ENCODE measurements at regions not wholly inside any gene's neighbourhood (a gene's known extent, or its start where the extent isn't known, plus 50 kb on each side); places are given as distances from the start of the nearest gene placed in this dataset.

- H3K4me3 ChIP-seq (ENCODE audit: insufficient read depth, low read length) = no peak overlapping the region
- TF ChIP-seq CTCF (IDR thresholded peaks at IDR 0.05; ENCODE audit: extremely low read depth, low read depth, low read length) = no peak
- no peak overlapping the region for H2AFZ ChIP-seq (ENCODE audit: low read length)
- no peak overlapping the region for H3K4me2 ChIP-seq (ENCODE audit: insufficient read depth, low read length)
- no peak overlapping the region for H3K27ac ChIP-seq (ENCODE audit: low read depth, low read length)
- H3K4me1 ChIP-seq (ENCODE audit: insufficient read depth, low read length) = no peaks in the 10 kb centered on the region
- H3K79me2 ChIP-seq (ENCODE audit: insufficient read depth, low read length) = no peaks in the 10 kb centered on the region
- H3K36me3 ChIP-seq (ENCODE audit: insufficient read depth, low read length) = no peaks in the 10 kb centered on the region
- H3K9me3 ChIP-seq (ENCODE audit: low read depth, low read length) = no peaks in the 10 kb centered on the region
- no peak for DNase-seq (ENCODE audit: insufficient read length, low spot score, missing footprints)
- no peaks in the 10 kb centered on the region for H3K27me3 ChIP-seq (ENCODE audit: insufficient read depth, low read length)
- H4K20me1 ChIP-seq (ENCODE audit: insufficient read depth, low read length) = no peaks in the 10 kb centered on the region
Observed at GRCh38 chr1:193774536-193775323, 588.3 kb upstream of the B3GALT2 start.

- no peaks in the 10 kb centered on the region for H4K20me1 ChIP-seq (ENCODE audit: insufficient read depth, low read length)
- DNase-seq (ENCODE audit: insufficient read length, low spot score, missing footprints) = no peak
- H3K36me3 ChIP-seq (ENCODE audit: insufficient read depth, low read length) = no peaks in the 10 kb centered on the region
- TF ChIP-seq CTCF (IDR thresholded peaks at IDR 0.05; ENCODE audit: extremely low read depth, low read depth, low read length) = no peak
- H2AFZ ChIP-seq (ENCODE audit: low read length) = no peak overlapping the region
- H3K27ac ChIP-seq (ENCODE audit: low read depth, low read length) = no peak overlapping the region
- no peaks in the 10 kb centered on the region for H3K9me3 ChIP-seq (ENCODE audit: low read depth, low read length)
- H3K4me2 ChIP-seq (ENCODE audit: insufficient read depth, low read length) = no peak overlapping the region
- no peaks in the 10 kb centered on the region for H3K27me3 ChIP-seq (ENCODE audit: insufficient read depth, low read length)
- H3K4me1 ChIP-seq (ENCODE audit: insufficient read depth, low read length) = no peaks in the 10 kb centered on the region
- no peak overlapping the region for H3K4me3 ChIP-seq (ENCODE audit: insufficient read depth, low read length)
- H3K79me2 ChIP-seq (ENCODE audit: insufficient read depth, low read length) = no peaks in the 10 kb centered on the region
Observed at GRCh38 chr1:193771596-193771995, 585.2 kb upstream of the B3GALT2 start.

GRCh38 chr1:193769651-193770050 is 583.2 kb upstream of the B3GALT2 start:
- H3K27me3 ChIP-seq (ENCODE audit: insufficient read depth, low read length) = no peaks in the 10 kb centered on the region
- no peak overlapping the region for H2AFZ ChIP-seq (ENCODE audit: low read length)
- TF ChIP-seq CTCF (IDR thresholded peaks at IDR 0.05; ENCODE audit: extremely low read depth, low read depth, low read length) = no peak
- no peak overlapping the region for H3K27ac ChIP-seq (ENCODE audit: low read depth, low read length)
- no peaks in the 10 kb centered on the region for H3K79me2 ChIP-seq (ENCODE audit: insufficient read depth, low read length)
- H3K36me3 ChIP-seq (ENCODE audit: insufficient read depth, low read length) = no peaks in the 10 kb centered on the region
- no peak for DNase-seq (ENCODE audit: insufficient read length, low spot score, missing footprints)
- no peaks in the 10 kb centered on the region for H3K9me3 ChIP-seq (ENCODE audit: low read depth, low read length)
- no peaks in the 10 kb centered on the region for H4K20me1 ChIP-seq (ENCODE audit: insufficient read depth, low read length)
- no peak overlapping the region for H3K4me3 ChIP-seq (ENCODE audit: insufficient read depth, low read length)
- H3K4me1 ChIP-seq (ENCODE audit: insufficient read depth, low read length) = no peaks in the 10 kb centered on the region
- no peak overlapping the region for H3K4me2 ChIP-seq (ENCODE audit: insufficient read depth, low read length)

GRCh38 chr1:193767886-193768285 is 581.5 kb upstream of the B3GALT2 start:
- Histone ChIP-seq H3K27me3 (ENCODE audit: insufficient read depth, low read length) (no peaks in the 10 kb centered on the region), H3K9me3 (ENCODE audit: low read depth, low read length) (no peaks in the 10 kb centered on the region), H3K79me2 (ENCODE audit: insufficient read depth, low read length) (no peaks in the 10 kb centered on the region), H3K4me3 (ENCODE audit: insufficient read depth, low read length) (no peak overlapping the region), H3K4me1 (ENCODE audit: insufficient read depth, low read length) (no peaks in the 10 kb centered on the region), H4K20me1 (ENCODE audit: insufficient read depth, low read length) (no peaks in the 10 kb centered on the region), H2AFZ (ENCODE audit: low read length) (no peak overlapping the region), H3K36me3 (ENCODE audit: insufficient read depth, low read length) (no peaks in the 10 kb centered on the region), H3K27ac (ENCODE audit: low read depth, low read length) (no peak overlapping the region), H3K4me2 (ENCODE audit: insufficient read depth, low read length) (no peak overlapping the region)
- DNase-seq (ENCODE audit: insufficient read length, low spot score, missing footprints) = no peak
- no peak for TF ChIP-seq CTCF (IDR thresholded peaks at IDR 0.05; ENCODE audit: extremely low read depth, low read depth, low read length)

Data from osteoblast (primary cell).